ENCODE measurements at regions not wholly inside any gene's neighbourhood (a gene's known extent, or its start where the extent isn't known, plus 50 kb on each side); places are given as distances from the start of the nearest gene placed in this dataset.

- H3K36me3 ChIP-seq (ENCODE audit: control insufficient read depth, insufficient read depth, low read length): no peaks in the 10 kb centered on the region
- no peak overlapping the region for H3K27ac ChIP-seq (ENCODE audit: low read length)
- WGBS (ENCODE audit: insufficient coverage, low lambda C conversion rate): no CpG with 5 or more reads among the region's 2 CpGs
- no peaks in the 10 kb centered on the region for H3K27me3 ChIP-seq (ENCODE audit: control insufficient read depth, insufficient read depth, low read length)
- no peak overlapping the region for H3K4me3 ChIP-seq (ENCODE audit: low read length)
- H3K4me1 ChIP-seq (ENCODE audit: control insufficient read depth, insufficient read depth, low read length): peaks cover 2% of the 10 kb centered on the region
- H3K9me3 ChIP-seq (ENCODE audit: control insufficient read depth, low read depth, low read length): no peaks in the 10 kb centered on the region
- DNase-seq: no peak
These were observed 273.4 kb downstream of the FAM76B start for GRCh38 chr11:95516175-95516574.

DNA sequence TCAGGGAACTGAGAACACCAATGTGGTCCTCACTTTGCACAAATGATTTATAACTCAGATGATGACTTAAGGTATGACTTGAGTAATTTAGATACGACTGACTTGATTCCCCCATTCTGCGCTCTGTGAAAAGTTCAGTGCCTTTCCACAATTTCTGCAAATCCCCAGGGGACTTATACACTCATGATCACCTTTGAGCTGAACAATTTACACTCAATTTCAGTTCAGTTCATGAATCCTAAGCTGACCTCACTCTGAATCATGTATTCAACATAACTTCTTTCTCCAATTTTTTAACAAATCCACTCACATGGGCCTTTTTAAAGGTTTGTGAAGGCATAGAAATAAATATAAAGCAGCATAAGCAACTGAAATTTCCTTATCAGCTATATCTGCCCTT, 274.2 kb downstream of the FAM76B start:
- no CpG with 5 or more reads among the region's 2 CpGs for WGBS (ENCODE audit: insufficient coverage, low lambda C conversion rate)
- no peak for DNase-seq
- H3K4me1 ChIP-seq (ENCODE audit: control insufficient read depth, insufficient read depth, low read length): peaks cover 2% of the 10 kb centered on the region
- no peaks in the 10 kb centered on the region for H3K27me3 ChIP-seq (ENCODE audit: control insufficient read depth, insufficient read depth, low read length)
- no peaks in the 10 kb centered on the region for H3K9me3 ChIP-seq (ENCODE audit: control insufficient read depth, low read depth, low read length)
- no peak overlapping the region for H3K27ac ChIP-seq (ENCODE audit: low read length)
- H3K36me3 ChIP-seq (ENCODE audit: control insufficient read depth, insufficient read depth, low read length): no peaks in the 10 kb centered on the region
- no peak overlapping the region for H3K4me3 ChIP-seq (ENCODE audit: low read length)

- no peak for DNase-seq
- Histone ChIP-seq H3K36me3 (ENCODE audit: control insufficient read depth, insufficient read depth, low read length) (no peaks in the 10 kb centered on the region), H3K27me3 (ENCODE audit: control insufficient read depth, insufficient read depth, low read length) (no peaks in the 10 kb centered on the region), H3K4me3 (ENCODE audit: low read length) (no peak overlapping the region), H3K4me1 (ENCODE audit: control insufficient read depth, insufficient read depth, low read length) (peaks cover 2% of the 10 kb centered on the region), H3K27ac (ENCODE audit: low read length) (no peak overlapping the region), H3K9me3 (ENCODE audit: control insufficient read depth, low read depth, low read length) (no peaks in the 10 kb centered on the region)
- WGBS (ENCODE audit: insufficient coverage, low lambda C conversion rate): no CpG with 5 or more reads among the region's 4 CpGs
These were observed 275.0 kb downstream of the FAM76B start for GRCh38 chr11:95514416-95515110.

- no peak overlapping the region for H3K4me3 ChIP-seq (ENCODE audit: low read length)
- peak; percentile 18 to 35 for DNase-seq
- H3K9me3 ChIP-seq (ENCODE audit: control insufficient read depth, low read depth, low read length): no peaks in the 10 kb centered on the region
- H3K27me3 ChIP-seq (ENCODE audit: control insufficient read depth, insufficient read depth, low read length): no peaks in the 10 kb centered on the region
- WGBS (ENCODE audit: insufficient coverage, low lambda C conversion rate): 92% methylated on average over 1 of the region's 4 CpGs
- H3K4me1 ChIP-seq (ENCODE audit: control insufficient read depth, insufficient read depth, low read length): peaks cover 2% of the 10 kb centered on the region
- H3K27ac ChIP-seq (ENCODE audit: low read length): no peak overlapping the region
- no peaks in the 10 kb centered on the region for H3K36me3 ChIP-seq (ENCODE audit: control insufficient read depth, insufficient read depth, low read length)
These were observed 276.9 kb downstream of the FAM76B start for GRCh38 chr11:95512682-95513081.

DNA sequence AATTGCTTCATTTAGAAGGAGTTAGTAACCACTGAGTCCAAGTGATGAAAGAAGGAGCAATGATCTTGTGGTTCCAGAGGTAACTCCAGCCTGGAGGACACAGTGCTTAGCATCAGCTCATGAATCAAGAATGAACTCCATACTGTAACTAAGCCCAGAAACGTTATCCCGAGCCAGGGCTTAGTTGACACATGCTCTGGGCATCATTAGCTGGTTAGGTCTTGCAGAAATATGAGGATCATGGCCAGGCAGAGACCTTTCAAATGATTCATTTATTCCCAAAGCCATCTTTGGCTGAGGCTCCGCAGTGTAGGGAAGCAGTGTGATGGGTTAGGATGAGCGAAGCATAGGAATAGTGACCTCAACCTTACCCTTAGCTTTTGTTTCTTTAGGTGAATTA, 277.4 kb downstream of the FAM76B start:
- H3K27ac ChIP-seq (ENCODE audit: low read length): no peak overlapping the region
- H3K27me3 ChIP-seq (ENCODE audit: control insufficient read depth, insufficient read depth, low read length): no peaks in the 10 kb centered on the region
- peaks cover 2% of the 10 kb centered on the region for H3K4me1 ChIP-seq (ENCODE audit: control insufficient read depth, insufficient read depth, low read length)
- no peaks in the 10 kb centered on the region for H3K9me3 ChIP-seq (ENCODE audit: control insufficient read depth, low read depth, low read length)
- H3K36me3 ChIP-seq (ENCODE audit: control insufficient read depth, insufficient read depth, low read length): no peaks in the 10 kb centered on the region
- WGBS (ENCODE audit: insufficient coverage, low lambda C conversion rate): no CpG with 5 or more reads among the region's 4 CpGs
- no peak for DNase-seq
- no peak overlapping the region for H3K4me3 ChIP-seq (ENCODE audit: low read length)

DNA sequence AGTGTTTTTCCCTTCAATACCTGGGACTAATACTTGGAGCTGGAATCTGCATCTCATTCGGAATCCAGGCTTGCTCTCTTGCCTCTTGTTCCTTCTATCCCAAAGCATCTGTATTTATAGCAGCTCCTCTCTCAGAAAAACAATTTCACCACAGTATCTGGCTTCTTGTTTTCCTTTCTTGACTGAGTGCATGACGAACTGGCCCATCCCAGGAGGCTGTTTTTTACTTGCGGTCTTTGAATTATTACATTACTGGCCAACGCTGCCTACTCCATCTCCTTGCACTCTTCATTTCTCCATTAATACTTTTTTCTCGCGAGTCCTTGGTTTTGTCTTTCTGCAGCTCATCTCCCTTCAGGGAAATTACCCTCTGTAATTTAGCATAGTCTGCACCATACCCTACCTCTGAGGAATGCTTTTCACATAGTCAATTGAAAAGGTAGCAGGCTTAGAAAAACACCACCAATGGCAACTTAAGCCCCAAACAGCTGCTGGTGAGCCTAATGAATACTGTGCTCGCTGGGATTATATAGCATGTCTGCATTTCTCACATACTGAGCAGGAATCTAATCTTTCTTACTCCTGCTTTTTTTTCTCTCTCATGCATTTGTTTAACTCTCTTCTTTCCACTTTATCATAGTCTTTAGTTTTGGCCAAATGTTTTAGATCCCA, 277.4 kb upstream of the SESN3 start:
- WGBS (ENCODE audit: insufficient coverage, low lambda C conversion rate): 86% methylated on average over 3 of the region's 7 CpGs
- DNase-seq: no peak
- Histone ChIP-seq H3K27me3 (ENCODE audit: control insufficient read depth, insufficient read depth, low read length) (no peaks in the 10 kb centered on the region), H3K9me3 (ENCODE audit: control insufficient read depth, low read depth, low read length) (no peaks in the 10 kb centered on the region), H3K4me3 (ENCODE audit: low read length) (no peak overlapping the region), H3K4me1 (ENCODE audit: control insufficient read depth, insufficient read depth, low read length) (peaks cover 2% of the 10 kb centered on the region), H3K27ac (ENCODE audit: low read length) (no peak overlapping the region), H3K36me3 (ENCODE audit: control insufficient read depth, insufficient read depth, low read length) (no peaks in the 10 kb centered on the region)

- H3K9me3 ChIP-seq (ENCODE audit: control insufficient read depth, low read depth, low read length): no peaks in the 10 kb centered on the region
- no peaks in the 10 kb centered on the region for H3K36me3 ChIP-seq (ENCODE audit: control insufficient read depth, insufficient read depth, low read length)
- H3K27ac ChIP-seq (ENCODE audit: low read length): no peak overlapping the region
- WGBS (ENCODE audit: insufficient coverage, low lambda C conversion rate): 100% methylated on average over 1 of the region's 3 CpGs
- H3K4me1 ChIP-seq (ENCODE audit: control insufficient read depth, insufficient read depth, low read length): peaks cover 2% of the 10 kb centered on the region
- no peaks in the 10 kb centered on the region for H3K27me3 ChIP-seq (ENCODE audit: control insufficient read depth, insufficient read depth, low read length)
- no peak for DNase-seq
- H3K4me3 ChIP-seq (ENCODE audit: low read length): no peak overlapping the region
These were observed 276.8 kb upstream of the SESN3 start for GRCh38 chr11:95507794-95508193.

GRCh38 chr11:95506777-95507176, 275.8 kb upstream of the SESN3 start:
- Histone ChIP-seq H3K4me3 (ENCODE audit: low read length) (no peak overlapping the region), H3K9me3 (ENCODE audit: control insufficient read depth, low read depth, low read length) (no peaks in the 10 kb centered on the region), H3K27ac (ENCODE audit: low read length) (no peak overlapping the region), H3K4me1 (ENCODE audit: control insufficient read depth, insufficient read depth, low read length) (no peaks in the 10 kb centered on the region), H3K27me3 (ENCODE audit: control insufficient read depth, insufficient read depth, low read length) (no peaks in the 10 kb centered on the region), H3K36me3 (ENCODE audit: control insufficient read depth, insufficient read depth, low read length) (no peaks in the 10 kb centered on the region)
- 90% methylated on average over 2 of the region's 2 CpGs for WGBS (ENCODE audit: insufficient coverage, low lambda C conversion rate)
- no peak for DNase-seq

DNA sequence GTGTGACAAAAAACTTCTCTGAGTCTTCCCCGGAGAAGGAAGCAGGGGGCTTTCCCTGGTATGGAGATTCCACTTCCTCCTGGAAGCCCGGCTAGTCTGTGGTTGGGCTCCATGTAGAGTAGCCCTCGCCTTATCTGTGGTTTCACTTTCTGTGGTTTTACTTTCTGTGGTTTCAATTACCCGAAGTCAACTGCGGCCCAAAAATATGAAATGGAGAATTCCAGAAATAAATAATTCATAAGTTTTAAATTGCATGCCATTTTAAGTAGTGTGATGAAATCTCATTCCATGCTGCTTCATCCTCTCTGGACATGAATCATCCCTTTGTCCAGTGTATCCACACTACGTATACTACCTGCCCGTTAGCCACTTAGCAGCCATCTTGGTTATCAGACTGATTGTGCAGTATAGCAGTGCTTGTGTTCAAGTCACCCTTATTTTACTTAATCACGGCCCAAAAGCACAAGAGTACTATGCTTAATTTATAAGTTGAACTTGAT, 275.0 kb upstream of the SESN3 start:
- Histone ChIP-seq H3K9me3 (ENCODE audit: control insufficient read depth, low read depth, low read length) (no peaks in the 10 kb centered on the region), H3K4me3 (ENCODE audit: low read length) (no peak overlapping the region), H3K27ac (ENCODE audit: low read length) (no peak overlapping the region), H3K4me1 (ENCODE audit: control insufficient read depth, insufficient read depth, low read length) (no peaks in the 10 kb centered on the region), H3K27me3 (ENCODE audit: control insufficient read depth, insufficient read depth, low read length) (no peaks in the 10 kb centered on the region), H3K36me3 (ENCODE audit: control insufficient read depth, insufficient read depth, low read length) (no peaks in the 10 kb centered on the region)
- no peak for DNase-seq
- 86% methylated on average over 2 of the region's 8 CpGs for WGBS (ENCODE audit: insufficient coverage, low lambda C conversion rate)

- 71% methylated on average over 1 of the region's 1 CpG for WGBS (ENCODE audit: insufficient coverage, low lambda C conversion rate)
These were observed 272.0 kb upstream of the SESN3 start for GRCh38 chr11:95503047-95503446.

GRCh38 chr11:95502522-95502921, 271.5 kb upstream of the SESN3 start:
- no peaks in the 10 kb centered on the region for H3K9me3 ChIP-seq (ENCODE audit: control insufficient read depth, low read depth, low read length)
- no peak overlapping the region for H3K4me3 ChIP-seq (ENCODE audit: low read length)
- WGBS (ENCODE audit: insufficient coverage, low lambda C conversion rate): 100% methylated on average over 2 of the region's 5 CpGs
- H3K36me3 ChIP-seq (ENCODE audit: control insufficient read depth, insufficient read depth, low read length): no peaks in the 10 kb centered on the region
- H3K27me3 ChIP-seq (ENCODE audit: control insufficient read depth, insufficient read depth, low read length): no peaks in the 10 kb centered on the region
- no peaks in the 10 kb centered on the region for H3K4me1 ChIP-seq (ENCODE audit: control insufficient read depth, insufficient read depth, low read length)
- DNase-seq: no peak
- no peak overlapping the region for H3K27ac ChIP-seq (ENCODE audit: low read length)

More at GRCh38 chr11:95503047-95503446, 272.0 kb upstream of the SESN3 start:
- Histone ChIP-seq H3K4me1 (ENCODE audit: control insufficient read depth, insufficient read depth, low read length) (no peaks in the 10 kb centered on the region), H3K4me3 (ENCODE audit: low read length) (no peak overlapping the region), H3K36me3 (ENCODE audit: control insufficient read depth, insufficient read depth, low read length) (no peaks in the 10 kb centered on the region), H3K9me3 (ENCODE audit: control insufficient read depth, low read depth, low read length) (no peaks in the 10 kb centered on the region), H3K27me3 (ENCODE audit: control insufficient read depth, insufficient read depth, low read length) (no peaks in the 10 kb centered on the region), H3K27ac (ENCODE audit: low read length) (no peak overlapping the region)
- DNase-seq: no peak

Data from large intestine (tissue), 3 donors.